ENCODE measurements at regions not wholly inside any gene's neighbourhood (a gene's known extent, or its start where the extent isn't known, plus 50 kb on each side); places are given as distances from the start of the nearest gene placed in this dataset.

GRCh38 chr4:163077680-163078079 lies 89.0 kb downstream of the NAF1 start:
- intact Hi-C loops (cut with DNase I, micrococcal nuclease): no loop called here
- Histone ChIP-seq H3K9me3 (no peaks in the 10 kb centered on the region), H3K4me3 (no peak overlapping the region), H3K4me1 (ENCODE audit: low read depth) (no peaks in the 10 kb centered on the region), H3K36me3 (ENCODE audit: low read depth) (no peaks in the 10 kb centered on the region)
- TF ChIP-seq CTCF (IDR thresholded peaks at IDR 0.05): no peak
- DNase-seq (no peak), ATAC-seq (no peak)

- Histone ChIP-seq H3K36me3 (ENCODE audit: low read depth) (no peaks in the 10 kb centered on the region), H3K9me3 (no peaks in the 10 kb centered on the region), H3K4me1 (ENCODE audit: low read depth) (no peaks in the 10 kb centered on the region), H3K4me3 (no peak overlapping the region)
- DNase-seq (no peak), ATAC-seq (no peak)
- TF ChIP-seq CTCF (IDR thresholded peaks at IDR 0.05): no peak
- intact Hi-C loops (cut with DNase I, micrococcal nuclease): no loop called here
These were observed 94.5 kb downstream of the NAF1 start for GRCh38 chr4:163072222-163072621.

GRCh38 chr4:163071308-163071707 lies 95.4 kb downstream of the NAF1 start:
- Histone ChIP-seq H3K4me1 (ENCODE audit: low read depth) (no peaks in the 10 kb centered on the region), H3K36me3 (ENCODE audit: low read depth) (no peaks in the 10 kb centered on the region), H3K9me3 (no peaks in the 10 kb centered on the region), H3K4me3 (no peak overlapping the region)
- DNase-seq (no peak), ATAC-seq (no peak)
- intact Hi-C loops (cut with DNase I, micrococcal nuclease): no loop called here
- no peak for TF ChIP-seq CTCF (IDR thresholded peaks at IDR 0.05)

- no peaks in the 10 kb centered on the region for H3K36me3 ChIP-seq (ENCODE audit: low read depth)
- TF ChIP-seq CTCF (IDR thresholded peaks at IDR 0.05): no peak
- ATAC-seq (no peak), DNase-seq (no peak)
- intact Hi-C loops (cut with DNase I, micrococcal nuclease): no loop called here
- H3K4me3 ChIP-seq: no peak overlapping the region
- no peaks in the 10 kb centered on the region for H3K9me3 ChIP-seq
- no peaks in the 10 kb centered on the region for H3K4me1 ChIP-seq (ENCODE audit: low read depth)
These were observed 96.7 kb downstream of the NAF1 start for GRCh38 chr4:163070023-163070422.

GRCh38 chr4:163063891-163064290 lies 102.8 kb downstream of the NAF1 start:
- no peak for TF ChIP-seq CTCF (IDR thresholded peaks at IDR 0.05)
- H3K36me3 ChIP-seq (ENCODE audit: low read depth): no peaks in the 10 kb centered on the region
- DNase-seq: no peak
- intact Hi-C loops (cut with DNase I, micrococcal nuclease): no loop called here
- no peak for ATAC-seq
- no peak overlapping the region for H3K4me3 ChIP-seq
- no peaks in the 10 kb centered on the region for H3K4me1 ChIP-seq (ENCODE audit: low read depth)
- no peaks in the 10 kb centered on the region for H3K9me3 ChIP-seq

- Histone ChIP-seq H3K9me3 (no peaks in the 10 kb centered on the region), H3K36me3 (ENCODE audit: low read depth) (no peaks in the 10 kb centered on the region), H3K4me3 (no peak overlapping the region), H3K4me1 (ENCODE audit: low read depth) (no peaks in the 10 kb centered on the region)
- intact Hi-C loops (cut with DNase I, micrococcal nuclease): loop anchor here in 1 of 2 donors (10.0 kb wide), 1 partner anchor 286 kb away; the partner anchor contains the start of gene NPY1R
- peak in 1 of 3 donors; percentile 27 for DNase-seq
- no peak for TF ChIP-seq CTCF (IDR thresholded peaks at IDR 0.05)
- peak; percentile 55 for ATAC-seq
These were observed 118.2 kb downstream of the NAF1 start for GRCh38 chr4:163048447-163048846.
